ENCODE measurements at regions not wholly inside any gene's neighbourhood (a gene's known extent, or its start where the extent isn't known, plus 50 kb on each side); places are given as distances from the start of the nearest gene placed in this dataset.

DNA sequence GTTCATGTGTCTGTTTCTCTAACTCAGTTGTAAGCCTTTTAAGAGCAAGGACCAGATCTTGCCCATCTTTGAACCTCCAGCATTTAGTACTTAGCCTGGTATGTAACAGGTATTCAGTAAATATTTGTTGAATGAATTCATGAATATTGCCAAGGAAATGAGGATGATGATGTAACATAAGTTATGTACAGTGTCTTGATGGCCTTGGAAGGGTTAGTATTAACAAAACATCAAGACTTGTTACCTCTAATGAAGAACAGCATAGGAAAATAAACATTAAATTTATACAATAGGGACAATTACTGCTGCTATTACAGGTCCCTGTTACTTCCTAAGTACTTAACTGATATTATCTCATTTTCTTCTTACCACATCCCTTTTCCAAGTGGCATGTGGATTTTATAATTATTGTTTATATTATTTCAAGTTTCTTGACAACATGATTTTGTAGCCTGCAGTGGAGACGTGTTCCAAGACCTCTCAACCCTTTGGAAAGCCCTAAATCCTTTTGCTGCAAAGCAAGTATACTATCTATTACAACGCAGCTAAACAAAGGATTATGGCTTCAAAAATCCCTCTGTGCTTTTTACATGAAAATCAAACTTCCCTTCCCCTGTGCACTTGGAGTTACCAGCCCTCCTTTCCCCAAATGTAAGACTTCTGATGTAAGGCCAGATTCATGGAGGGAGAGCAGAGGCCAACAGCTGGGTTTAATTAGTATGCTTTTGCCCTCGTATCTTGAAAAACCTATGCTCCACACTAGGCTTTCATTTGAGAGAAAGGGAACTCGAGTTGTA, 77.4 kb upstream of the SMIM36 start:
- no peaks in the 10 kb centered on the region for H3K79me2 ChIP-seq (ENCODE audit: control insufficient read depth, insufficient read depth, low read length)
- WGBS (ENCODE audit: insufficient coverage), result 60% methylated on average over 1 of the region's 4 CpGs
- H3K4me3 ChIP-seq (ENCODE audit: control extremely low read depth in 1 of 5, extremely low read depth in 1 of 5, insufficient read depth in 1 of 5, low read depth in 2 of 5, low read length in 4 of 5), result no peak overlapping the region
- POLR2A ChIA-PET, result no interaction called here
- CTCF ChIA-PET, result interaction anchor here (1.2 to 1.6 kb wide), 2 partner anchors 13 to 62 kb away, joined by 3 to 4 read pairs; no protein-coding TSS in a partner anchor
- H3K4me1 ChIP-seq (ENCODE audit: control insufficient read depth in 2 of 2, insufficient read depth in 2 of 2, low read length in 2 of 2), result no peaks in the 10 kb centered on the region
- Mint-ChIP-seq H3K27me3 (no peaks in the 10 kb centered on the region), H3K9me3 (ENCODE audit: insufficient read depth) (no peaks in the 10 kb centered on the region), H3K4me1 (no peaks in the 10 kb centered on the region), H3K4me3 (no peak overlapping the region), H3K27ac (no peak overlapping the region)
- H4K20me1 ChIP-seq (ENCODE audit: control insufficient read depth, insufficient read depth, low read length, poor library complexity, severe bottlenecking), result no peaks in the 10 kb centered on the region
- no peak overlapping the region for H3K27ac ChIP-seq (ENCODE audit: low read length in 2 of 2)
- ATAC-seq (ENCODE audit: low read depth) (no peak), DNase-seq (no peak)
- no peaks in the 10 kb centered on the region for H3K36me3 ChIP-seq (replicated peaks in 1 of 2; ENCODE audit: control extremely low read depth in 1 of 2, control insufficient read depth in 1 of 2, extremely low read depth in 1 of 2, insufficient read depth in 2 of 2, low read length in 1 of 2)
- H3K4me2 ChIP-seq (replicated peaks; ENCODE audit: low read depth, low read length, poor library complexity, severe bottlenecking), result no peak overlapping the region
- TF ChIP-seq EZH2 (IDR thresholded peaks at IDR 0.05; ENCODE audit: borderline replicate concordance, insufficient read depth, low read depth, low read length, poor library complexity, severe bottlenecking), result no peak
- TF ChIP-seq, protein P1, sequence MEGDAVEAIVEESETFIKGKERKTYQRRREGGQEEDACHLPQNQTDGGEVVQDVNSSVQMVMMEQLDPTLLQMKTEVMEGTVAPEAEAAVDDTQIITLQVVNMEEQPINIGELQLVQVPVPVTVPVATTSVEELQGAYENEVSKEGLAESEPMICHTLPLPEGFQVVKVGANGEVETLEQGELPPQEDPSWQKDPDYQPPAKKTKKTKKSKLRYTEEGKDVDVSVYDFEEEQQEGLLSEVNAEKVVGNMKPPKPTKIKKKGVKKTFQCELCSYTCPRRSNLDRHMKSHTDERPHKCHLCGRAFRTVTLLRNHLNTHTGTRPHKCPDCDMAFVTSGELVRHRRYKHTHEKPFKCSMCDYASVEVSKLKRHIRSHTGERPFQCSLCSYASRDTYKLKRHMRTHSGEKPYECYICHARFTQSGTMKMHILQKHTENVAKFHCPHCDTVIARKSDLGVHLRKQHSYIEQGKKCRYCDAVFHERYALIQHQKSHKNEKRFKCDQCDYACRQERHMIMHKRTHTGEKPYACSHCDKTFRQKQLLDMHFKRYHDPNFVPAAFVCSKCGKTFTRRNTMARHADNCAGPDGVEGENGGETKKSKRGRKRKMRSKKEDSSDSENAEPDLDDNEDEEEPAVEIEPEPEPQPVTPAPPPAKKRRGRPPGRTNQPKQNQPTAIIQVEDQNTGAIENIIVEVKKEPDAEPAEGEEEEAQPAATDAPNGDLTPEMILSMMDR (IDR thresholded peaks at IDR 0.05), result no peak
- H2AFZ ChIP-seq (ENCODE audit: insufficient read depth, low read depth, low read length, poor library complexity, severe bottlenecking), result no peak overlapping the region
- intact Hi-C loops (cut with micrococcal nuclease), result no loop called here
- no peaks in the 10 kb centered on the region for H3K9me3 ChIP-seq (ENCODE audit: control extremely low read depth in 1 of 3, control insufficient read depth in 2 of 3, insufficient read depth in 1 of 3, low read length in 2 of 3)
- H3K9ac ChIP-seq (ENCODE audit: low read length), result no peak overlapping the region
- no peaks in the 10 kb centered on the region for H3K27me3 ChIP-seq (replicated peaks in 1 of 4; ENCODE audit: control extremely low read depth in 1 of 4, control insufficient read depth in 3 of 4, insufficient read depth in 4 of 4, low read length in 3 of 4)

DNA sequence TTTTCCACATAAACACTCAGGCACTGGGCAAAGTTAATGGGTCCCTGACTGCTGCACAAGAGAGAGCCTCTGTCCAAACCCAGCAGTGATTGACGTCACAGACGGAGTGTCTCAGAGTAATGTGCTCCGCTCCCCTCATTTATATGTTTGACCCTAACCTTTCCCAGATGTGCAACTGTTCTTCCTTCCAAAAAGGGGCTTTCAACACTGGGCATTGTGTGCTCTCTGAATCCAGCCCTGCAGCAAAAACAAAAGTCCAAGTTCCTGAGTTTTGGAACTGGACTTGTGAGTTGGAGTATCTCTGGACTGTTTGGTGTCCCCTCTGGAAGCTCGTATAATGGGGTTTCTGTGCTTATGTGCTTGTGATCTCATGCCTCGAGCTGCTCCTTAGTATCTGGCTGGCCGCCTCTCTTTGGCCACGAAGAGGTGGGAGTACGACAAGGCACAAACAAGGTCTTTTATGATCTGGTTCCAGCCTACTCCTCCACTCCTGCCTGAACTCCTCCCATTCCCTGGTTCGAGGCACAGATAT, 76.4 kb upstream of the SMIM36 start:
- ATAC-seq (ENCODE audit: low read depth) (no peak), DNase-seq (no peak)
- CTCF ChIA-PET, result no interaction called here
- Mint-ChIP-seq H3K27me3 (no peaks in the 10 kb centered on the region), H3K4me1 (peaks cover 4% of the 10 kb centered on the region), H3K27ac (no peak overlapping the region), H3K4me3 (no peak overlapping the region), H3K9me3 (ENCODE audit: insufficient read depth) (no peaks in the 10 kb centered on the region)
- H3K27me3 ChIP-seq (replicated peaks in 1 of 4; ENCODE audit: control extremely low read depth in 1 of 4, control insufficient read depth in 3 of 4, insufficient read depth in 4 of 4, low read length in 3 of 4), result no peaks in the 10 kb centered on the region
- intact Hi-C loops (cut with micrococcal nuclease), result no loop called here
- no peak for TF ChIP-seq EZH2 (IDR thresholded peaks at IDR 0.05; ENCODE audit: borderline replicate concordance, insufficient read depth, low read depth, low read length, poor library complexity, severe bottlenecking)
- TF ChIP-seq, protein P1 (IDR thresholded peaks at IDR 0.05), result no peak
- no peak overlapping the region for H3K9ac ChIP-seq (ENCODE audit: low read length)
- H3K79me2 ChIP-seq (ENCODE audit: control insufficient read depth, insufficient read depth, low read length), result no peaks in the 10 kb centered on the region
- H3K9me3 ChIP-seq (ENCODE audit: control extremely low read depth in 1 of 3, control insufficient read depth in 2 of 3, insufficient read depth in 1 of 3, low read length in 2 of 3), result no peaks in the 10 kb centered on the region
- H3K4me1 ChIP-seq (ENCODE audit: control insufficient read depth in 2 of 2, insufficient read depth in 2 of 2, low read length in 2 of 2), result no peaks in the 10 kb centered on the region
- H2AFZ ChIP-seq (ENCODE audit: insufficient read depth, low read depth, low read length, poor library complexity, severe bottlenecking), result no peak overlapping the region
- no peak overlapping the region for H3K4me3 ChIP-seq (ENCODE audit: control extremely low read depth in 1 of 5, extremely low read depth in 1 of 5, insufficient read depth in 1 of 5, low read depth in 2 of 5, low read length in 4 of 5)
- POLR2A ChIA-PET, result no interaction called here
- H4K20me1 ChIP-seq (ENCODE audit: control insufficient read depth, insufficient read depth, low read length, poor library complexity, severe bottlenecking), result no peaks in the 10 kb centered on the region
- H3K36me3 ChIP-seq (replicated peaks in 1 of 2; ENCODE audit: control extremely low read depth in 1 of 2, control insufficient read depth in 1 of 2, extremely low read depth in 1 of 2, insufficient read depth in 2 of 2, low read length in 1 of 2), result no peaks in the 10 kb centered on the region
- 98% methylated on average over 8 of the region's 9 CpGs for WGBS (ENCODE audit: insufficient coverage)
- no peak overlapping the region for H3K27ac ChIP-seq (ENCODE audit: low read length in 2 of 2)
- no peak overlapping the region for H3K4me2 ChIP-seq (replicated peaks; ENCODE audit: low read depth, low read length, poor library complexity, severe bottlenecking)
